GM19452 (cell line): ENCODE measurements at regions not wholly inside any gene's neighbourhood (a gene's known extent, or its start where the extent isn't known, plus 50 kb on each side); places are given as distances from the start of the nearest gene placed in this dataset.
"Not testable (repeated sequence)": the region's sequence is repeated elsewhere in the genome, so short reads cannot be mapped to it uniquely, and the experiment has no call there.

Experiments
- ATAC-seq: cut with Tn5 transposase; IDR thresholded peaks from one replicate; pipeline ENCODE4 v1.9.1; 2021; ENCODE audit not compliant: unreplicated experiment

DNA sequence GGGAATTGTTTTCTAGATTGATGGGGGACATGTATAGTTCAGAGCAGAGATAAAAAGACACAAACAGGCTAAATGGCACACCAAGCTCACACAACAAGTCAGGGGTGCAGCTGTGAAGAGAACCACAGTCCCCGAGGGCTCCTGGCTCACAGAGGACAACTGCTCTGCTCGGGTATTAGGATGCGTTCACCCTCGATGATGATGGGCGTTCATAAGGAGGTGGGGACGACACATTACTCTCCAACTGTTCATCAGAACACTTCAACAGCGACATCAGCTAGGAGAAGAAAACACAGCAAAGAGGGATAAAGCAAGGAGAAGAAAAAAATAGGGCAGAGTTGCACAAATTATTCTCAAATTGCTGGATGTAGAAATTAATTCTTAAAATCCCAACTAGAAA, 174.8 kb upstream of the RREB1 start:
- no peak for ATAC-seq

DNA sequence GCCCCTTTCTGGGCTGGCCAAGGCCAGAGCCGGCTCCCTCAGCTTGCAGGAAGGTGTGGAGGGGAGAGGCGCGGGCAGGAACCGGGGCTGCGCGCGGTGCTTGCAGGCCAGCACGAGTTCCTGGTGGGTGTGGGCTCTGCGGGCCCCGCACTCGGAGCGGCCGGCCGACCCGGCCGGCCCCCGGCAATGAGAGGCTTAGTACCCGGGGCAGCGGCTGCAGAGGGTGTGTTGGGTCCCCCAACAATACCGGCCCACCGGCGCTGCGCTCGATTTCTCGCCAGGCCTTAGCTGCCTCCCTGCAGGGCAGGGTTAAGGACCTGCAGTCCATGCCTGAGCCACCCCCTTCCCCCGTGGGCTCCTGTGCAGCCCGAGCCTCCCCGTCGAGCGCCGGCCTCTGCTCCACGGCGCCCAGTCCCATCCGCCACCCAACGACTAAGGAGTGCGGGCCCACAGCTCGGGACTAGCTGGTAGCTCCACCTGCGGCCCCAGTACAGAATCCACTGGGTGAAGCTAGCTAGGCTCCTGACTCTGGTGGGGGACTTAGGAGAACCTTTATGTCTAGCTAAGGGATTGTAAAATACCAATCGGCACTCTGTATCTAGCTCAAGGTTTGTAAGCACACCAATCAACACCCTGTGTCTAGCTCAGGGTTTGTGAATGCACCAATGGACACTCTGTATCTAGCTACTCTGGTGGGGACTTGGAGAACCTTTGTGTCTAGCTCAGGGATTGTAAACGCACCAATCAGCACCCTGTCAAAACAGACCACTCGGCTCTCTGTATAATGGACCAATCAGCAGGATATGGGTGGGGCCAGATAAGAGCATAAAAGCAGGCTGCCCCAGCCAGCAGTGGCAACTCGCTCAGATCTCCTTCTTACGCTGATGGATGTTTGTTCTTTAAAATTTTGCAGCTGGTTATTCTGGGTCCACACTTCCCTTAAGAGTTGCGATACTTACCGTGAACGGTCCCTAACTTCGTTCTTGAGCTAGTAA, 167.4 kb upstream of the RREB1 start:
- no peak for ATAC-seq

DNA sequence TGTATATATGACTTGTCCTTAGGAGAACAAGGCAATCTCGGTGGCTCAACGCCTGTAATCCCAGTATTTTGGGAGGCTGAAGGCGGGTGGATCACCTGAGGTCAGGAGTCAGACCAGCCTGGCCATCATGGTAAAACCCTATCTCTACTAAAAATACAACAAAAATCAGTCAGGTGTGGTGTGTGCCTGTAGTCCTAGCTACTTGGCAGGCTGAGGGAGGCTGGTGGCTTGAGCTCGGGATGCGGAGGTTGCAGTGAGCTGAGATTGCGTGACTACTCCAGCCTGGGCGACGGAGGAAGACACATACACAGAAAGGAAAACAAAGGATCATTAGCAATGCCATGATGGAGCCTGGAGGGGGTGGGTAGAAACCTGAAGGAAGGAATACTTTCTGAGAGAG, 166.6 kb upstream of the RREB1 start:
- ATAC-seq = no peak

DNA sequence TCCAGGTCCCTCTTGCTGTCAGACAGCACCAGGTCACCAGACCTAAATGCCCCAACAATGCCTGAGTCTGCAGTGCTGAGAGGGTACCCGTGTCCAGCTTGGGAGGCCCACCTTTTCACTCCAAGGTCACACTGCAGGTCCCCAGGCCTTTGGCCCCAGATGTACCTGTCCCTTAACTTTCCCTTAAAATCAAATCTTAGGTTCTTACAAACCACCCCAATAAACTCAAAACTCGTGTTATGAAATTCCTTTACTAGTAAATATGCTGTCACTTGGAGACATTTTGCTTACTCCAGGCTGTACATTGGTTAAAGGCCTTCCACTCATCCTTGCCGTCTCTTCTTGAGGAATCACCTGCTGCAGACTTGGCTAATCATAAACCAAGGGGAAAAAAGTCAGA, 165.7 kb upstream of the RREB1 start:
- no peak for ATAC-seq

DNA sequence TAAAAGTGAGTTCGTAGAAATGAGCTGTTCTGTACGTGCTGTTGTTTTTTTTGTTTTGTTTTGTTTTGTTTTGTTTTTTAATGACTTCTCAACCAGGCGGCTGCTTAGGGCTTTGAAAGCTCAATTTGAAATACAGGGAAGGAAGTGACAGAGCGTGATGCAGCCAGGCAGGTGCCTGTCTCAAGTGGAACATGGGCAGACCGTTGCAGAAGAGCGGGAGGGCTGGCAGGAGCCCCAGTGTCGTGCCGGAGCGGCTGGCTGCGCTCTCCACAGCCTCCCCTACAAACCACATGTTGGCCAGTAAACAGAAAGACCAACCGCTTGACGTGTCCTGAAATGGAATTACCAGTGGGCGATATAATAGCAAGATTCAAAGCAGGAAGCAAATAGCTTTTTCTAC, 164.9 kb upstream of the RREB1 start:
- ATAC-seq = peak; percentile 61

DNA sequence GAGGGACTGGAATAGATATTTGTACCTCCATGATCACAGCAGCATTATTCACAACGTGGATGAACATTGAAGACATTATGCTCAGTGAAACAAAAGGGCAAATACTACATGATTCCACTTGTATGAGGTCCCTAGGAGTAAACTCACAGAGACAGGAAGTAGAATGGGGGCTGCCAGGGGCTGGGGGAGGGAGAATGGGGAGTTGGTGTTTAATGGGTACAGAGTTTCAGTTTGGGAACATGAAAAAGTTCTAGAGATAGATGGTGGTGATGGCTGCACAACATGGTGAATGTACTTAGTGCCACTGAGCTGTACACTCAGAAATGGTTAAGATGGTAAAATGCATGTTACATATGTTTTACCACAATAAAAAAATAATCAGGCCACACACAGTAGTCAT, 164.3 kb upstream of the RREB1 start:
- ATAC-seq = no peak

DNA sequence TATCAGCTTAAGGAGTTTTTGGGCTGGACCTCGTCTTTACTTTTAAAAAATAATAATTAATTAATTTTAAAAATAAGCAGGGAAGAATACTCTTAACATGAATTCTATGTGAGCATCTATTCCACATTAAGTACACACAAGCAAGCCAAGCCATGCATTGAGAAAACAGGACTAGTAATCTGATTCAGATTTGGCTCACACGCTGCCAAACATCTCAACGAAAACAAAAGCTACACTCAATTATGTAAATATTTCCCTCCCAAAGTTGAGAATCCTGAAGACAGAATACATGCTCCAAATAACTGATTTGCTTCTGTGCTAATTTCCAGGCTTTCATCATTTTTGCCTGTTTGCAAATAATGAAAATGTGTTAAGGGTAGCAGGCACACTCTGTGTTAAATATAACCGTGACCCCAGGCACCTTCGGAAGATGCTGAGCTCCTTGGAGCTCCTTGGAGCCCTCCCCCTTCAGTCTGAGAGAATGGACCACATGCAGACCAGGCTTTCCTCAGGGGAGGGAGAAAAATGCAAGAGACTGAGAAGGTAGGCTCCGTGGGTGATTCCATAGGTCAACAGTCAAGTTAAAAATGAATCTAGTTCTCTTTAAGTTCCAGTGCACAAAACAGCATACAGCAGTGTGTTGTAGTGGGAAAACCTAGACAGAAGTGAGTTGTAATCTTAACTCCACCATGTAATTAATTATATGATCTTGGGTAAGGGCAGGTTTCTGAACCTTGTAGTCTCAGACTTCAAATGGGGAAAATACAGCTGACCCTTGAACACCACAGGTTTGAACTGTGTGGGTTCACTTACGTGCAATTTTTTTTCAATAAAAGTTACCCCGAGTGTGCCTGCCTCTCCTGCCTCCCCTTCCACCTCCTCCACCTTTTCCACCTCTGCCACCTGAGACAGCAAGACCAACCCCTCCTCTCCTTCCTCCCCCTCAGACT, 161.3 kb upstream of the RREB1 start:
- no peak for ATAC-seq

DNA sequence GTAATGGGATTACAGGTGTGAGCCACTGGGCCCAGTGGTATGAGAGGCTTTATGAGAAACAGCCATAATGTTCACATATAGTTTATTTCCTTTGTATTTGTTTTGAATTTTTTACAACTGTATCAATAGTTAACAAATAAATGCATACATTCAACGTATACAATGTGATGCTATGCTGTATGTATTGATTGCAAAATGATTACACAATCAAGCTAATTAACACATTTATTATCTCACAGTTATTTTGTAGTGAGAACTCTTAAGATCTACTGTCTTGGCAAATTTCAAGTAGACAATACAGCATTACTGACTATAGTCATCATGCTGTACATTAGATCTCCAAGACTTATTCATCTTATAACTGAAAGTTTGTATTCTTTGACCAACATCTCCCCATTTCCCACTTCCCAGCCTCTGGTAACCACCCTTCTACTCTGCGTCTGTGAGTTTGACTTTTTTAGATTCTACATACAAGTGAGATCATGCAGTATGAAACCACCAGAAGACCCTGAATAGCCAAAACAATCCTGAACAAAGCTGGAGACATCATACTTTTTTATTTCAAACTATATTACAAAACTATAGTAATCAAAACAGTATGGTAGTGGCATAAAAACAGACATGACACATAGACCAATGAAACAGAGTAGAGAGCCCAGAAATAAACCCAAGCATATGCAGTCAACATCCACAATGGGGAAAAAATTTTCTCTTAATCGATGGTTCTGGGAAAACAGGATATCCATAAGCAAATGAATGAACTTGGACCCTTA, 157.2 kb upstream of the RREB1 start:
- ATAC-seq = no peak

DNA sequence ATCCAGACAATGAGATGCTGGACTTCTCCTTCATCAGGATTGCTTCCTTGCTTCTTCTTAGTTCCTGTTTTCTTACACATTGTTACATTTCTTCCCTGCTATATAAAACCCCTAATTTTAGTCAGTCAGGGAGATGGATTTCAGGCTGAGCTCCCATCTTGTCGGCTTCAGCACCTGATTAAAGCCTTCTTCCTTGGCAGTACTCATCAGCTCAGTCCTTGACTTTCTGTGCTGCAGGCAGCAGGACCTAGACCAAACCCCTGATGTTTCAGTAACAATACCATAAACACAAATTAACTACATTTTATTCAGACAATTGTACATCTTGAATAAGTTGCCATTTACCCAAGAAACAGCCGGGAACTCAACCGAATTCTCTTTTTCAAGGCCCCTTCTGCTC, 156.4 kb upstream of the RREB1 start:
- ATAC-seq = no peak

DNA sequence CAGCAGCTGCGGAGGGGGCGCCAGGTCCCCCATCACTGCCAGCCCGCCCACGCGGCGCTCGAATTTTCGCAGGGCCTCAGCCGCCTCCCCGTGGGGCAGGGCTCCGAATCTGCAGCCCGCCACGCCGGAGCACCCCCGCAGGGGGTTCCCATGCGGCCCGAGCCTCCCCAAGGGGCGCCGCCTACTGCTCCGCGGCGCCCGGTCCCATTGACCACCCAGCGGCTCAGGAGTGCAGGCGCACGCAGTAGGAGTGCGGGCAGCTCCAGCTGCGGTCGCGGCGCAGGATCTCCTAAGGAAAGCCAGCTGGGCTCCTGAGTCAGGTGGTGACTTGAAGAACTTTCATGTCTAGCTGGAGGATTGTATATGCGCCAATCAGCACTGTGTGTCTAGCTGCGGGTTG, 155.3 kb upstream of the RREB1 start:
- ATAC-seq = no peak

DNA sequence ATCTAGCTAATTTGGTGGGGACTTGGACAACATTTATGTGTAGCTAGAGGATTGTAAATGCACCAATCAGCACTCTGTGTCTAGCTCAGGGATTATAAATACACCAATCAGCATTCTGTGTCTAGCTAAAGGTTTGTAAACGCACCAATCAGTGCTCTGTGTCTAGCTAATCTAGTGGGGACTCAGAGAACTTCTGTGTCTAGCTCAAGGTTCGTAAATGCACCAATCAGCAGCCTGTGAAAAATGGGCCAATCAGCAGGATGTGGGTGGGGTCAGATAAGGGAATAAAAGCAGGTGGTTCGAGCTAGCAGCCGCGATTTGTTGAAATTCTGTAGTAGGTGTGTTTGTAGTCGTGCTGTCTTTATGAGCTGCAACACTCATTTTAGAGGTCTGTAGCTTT, 154.8 kb upstream of the RREB1 start:
- not testable (repeated sequence) for ATAC-seq

DNA sequence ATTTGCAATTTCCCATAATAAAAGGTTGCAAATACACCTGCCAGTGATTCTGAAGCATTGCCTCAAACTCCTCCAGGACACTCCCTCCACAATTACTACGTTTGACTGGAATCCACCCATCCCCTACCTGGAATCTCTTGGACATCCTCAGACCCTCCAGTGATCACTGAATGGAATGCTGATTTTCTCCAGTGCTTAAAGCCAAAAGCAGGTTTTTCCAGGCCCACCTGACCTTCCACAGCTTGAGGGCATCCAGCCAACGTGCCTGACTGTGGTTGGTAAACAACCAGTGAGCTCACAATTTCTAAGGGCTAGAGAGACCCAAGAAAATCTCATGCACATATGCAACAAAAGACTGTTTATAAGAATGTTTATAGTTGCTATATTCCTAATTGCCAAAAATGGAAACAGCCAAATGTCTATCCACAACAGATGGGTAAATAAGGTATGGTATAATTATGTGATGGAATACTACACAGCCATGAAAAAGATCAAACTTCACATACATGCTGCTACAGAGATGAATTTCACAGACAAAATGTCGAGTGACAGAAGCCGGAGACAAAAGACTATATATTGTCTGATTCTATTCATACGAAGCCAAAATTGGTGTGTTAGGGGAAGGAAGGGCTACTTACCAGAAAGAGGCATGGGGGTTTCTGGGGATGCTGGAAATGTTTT, 147.1 kb upstream of the RREB1 start:
- no peak for ATAC-seq

DNA sequence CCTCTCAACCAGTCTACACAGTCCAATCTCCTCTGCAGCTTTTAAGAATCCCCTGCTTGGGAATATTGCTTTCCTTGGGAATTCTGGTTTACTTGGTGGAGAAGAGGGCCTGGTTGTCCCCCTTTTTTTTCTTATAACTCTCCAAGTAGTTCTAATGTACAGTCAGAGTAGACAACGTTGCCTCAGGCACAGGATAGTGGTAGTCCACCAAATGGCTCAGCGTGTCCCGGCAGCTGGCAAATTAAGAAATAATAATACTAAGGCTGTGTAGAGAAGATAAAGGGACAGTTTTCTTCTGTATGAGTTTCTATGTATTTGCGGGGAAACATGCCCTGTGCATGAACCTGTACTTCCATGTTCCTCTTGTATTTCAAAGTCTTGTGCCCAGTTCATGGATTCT, 145.7 kb upstream of the RREB1 start:
- no peak for ATAC-seq

DNA sequence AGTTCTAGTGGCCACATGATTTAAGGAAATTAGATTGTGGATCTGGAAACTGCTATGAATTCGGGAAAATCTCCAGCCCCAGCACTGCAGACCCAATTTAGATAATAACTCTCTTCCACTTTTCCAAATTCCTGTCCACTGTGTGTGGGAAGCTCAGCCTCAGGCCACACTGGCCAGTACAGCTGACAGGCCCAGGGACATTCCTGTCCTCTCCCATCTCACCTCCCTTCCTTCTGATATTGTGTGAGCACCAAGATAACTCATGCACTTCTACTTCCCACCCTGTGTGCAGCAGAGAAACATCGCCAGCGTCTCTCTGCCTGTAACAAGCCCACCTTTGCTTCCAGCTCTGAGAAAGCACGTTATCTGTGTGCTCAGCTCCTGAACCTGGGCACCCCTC, 145.1 kb upstream of the RREB1 start:
- no peak for ATAC-seq

DNA sequence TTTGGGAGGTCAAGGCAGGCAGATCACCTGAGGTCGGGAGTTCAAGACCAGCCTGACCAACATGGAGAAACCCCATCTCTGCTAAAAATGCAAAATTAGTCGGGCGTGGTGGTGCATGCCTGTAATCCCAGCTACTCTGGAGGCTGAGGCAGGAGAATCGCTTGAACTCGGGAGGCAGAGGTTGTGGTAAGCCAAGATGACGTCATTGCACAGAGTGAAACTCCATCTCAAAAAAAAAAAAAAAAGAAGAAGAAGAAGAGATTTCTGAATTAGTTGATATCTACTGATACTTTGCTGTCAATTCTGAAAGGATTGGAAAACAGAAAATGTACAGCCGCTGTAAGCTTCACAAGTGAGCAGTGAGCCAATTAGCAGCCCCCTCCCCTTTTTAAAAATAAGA, 144.4 kb upstream of the RREB1 start:
- not testable (repeated sequence) for ATAC-seq

DNA sequence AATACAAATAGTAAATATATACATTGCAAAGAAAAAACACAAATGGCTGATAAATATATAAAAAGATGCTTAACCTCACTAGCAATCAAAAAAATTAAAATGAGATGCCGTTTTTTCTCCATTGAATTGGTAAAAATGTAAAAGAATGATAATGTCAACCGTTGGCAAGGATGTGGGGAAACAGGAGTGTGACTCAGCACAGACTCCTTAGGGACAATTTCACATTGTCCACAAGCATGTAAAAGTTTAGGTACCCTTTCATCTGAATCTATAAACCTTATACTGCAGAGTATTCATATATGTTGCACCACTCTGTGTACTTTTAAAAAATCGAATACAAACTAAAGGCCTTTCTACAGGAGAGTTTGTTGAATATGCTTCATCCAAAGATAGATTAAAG, 143.1 kb upstream of the RREB1 start:
- ATAC-seq = no peak

DNA sequence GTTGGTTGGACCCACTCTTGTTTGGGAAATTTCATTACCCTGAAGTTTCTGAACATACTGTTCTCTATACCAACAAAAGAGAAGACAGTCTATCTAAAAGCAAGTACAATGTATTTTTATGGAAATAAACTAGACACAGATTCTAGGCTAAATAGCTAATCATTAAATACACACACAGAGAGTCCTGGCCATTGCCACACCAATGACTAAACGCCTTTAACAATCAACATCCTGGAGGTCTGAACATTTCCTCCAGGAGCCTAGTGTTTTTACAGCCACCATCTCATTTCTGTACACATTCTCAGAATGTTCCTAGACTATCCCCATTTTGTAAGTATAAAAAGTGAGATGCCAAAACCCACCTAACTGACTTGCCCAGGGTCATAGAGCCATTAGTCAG, 141.6 kb upstream of the RREB1 start:
- ATAC-seq = no peak

DNA sequence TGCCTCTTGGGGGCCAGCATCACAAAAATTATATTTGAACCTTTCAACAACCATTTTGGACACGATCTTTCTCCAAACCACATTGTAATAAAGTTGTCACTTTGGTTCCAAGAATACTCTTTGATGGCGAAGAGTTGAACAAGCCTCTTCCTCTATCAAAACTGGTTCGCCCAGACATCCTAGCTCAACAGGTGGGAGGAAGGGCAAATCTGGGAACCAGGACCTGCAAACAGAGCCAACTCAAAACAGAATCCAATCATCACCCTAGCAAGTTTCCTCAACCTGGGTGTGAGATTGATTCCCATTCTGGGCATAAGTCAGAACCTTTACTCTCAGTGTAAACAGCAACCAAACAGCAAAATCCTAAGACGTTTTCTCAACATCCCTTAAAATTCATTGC, 141.2 kb upstream of the RREB1 start:
- ATAC-seq = no peak

DNA sequence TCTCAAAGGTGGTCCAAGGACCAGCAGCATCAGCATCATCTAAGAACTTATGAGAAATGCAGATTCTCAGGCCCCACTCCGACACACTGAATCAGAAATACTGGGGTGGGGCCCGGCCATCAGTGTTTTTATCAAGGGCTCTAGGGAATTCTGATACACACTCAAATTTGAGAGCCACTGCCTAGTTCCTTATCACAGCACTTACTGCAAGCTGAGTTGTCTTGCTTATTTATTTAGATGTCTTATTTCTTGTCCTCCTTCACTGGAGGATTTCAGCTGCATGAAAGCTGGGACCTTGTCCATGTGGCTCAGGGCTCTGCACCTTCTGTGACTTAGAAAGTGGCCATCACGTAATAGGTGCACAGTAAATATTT, 139.4 kb upstream of the RREB1 start:
- no peak for ATAC-seq

DNA sequence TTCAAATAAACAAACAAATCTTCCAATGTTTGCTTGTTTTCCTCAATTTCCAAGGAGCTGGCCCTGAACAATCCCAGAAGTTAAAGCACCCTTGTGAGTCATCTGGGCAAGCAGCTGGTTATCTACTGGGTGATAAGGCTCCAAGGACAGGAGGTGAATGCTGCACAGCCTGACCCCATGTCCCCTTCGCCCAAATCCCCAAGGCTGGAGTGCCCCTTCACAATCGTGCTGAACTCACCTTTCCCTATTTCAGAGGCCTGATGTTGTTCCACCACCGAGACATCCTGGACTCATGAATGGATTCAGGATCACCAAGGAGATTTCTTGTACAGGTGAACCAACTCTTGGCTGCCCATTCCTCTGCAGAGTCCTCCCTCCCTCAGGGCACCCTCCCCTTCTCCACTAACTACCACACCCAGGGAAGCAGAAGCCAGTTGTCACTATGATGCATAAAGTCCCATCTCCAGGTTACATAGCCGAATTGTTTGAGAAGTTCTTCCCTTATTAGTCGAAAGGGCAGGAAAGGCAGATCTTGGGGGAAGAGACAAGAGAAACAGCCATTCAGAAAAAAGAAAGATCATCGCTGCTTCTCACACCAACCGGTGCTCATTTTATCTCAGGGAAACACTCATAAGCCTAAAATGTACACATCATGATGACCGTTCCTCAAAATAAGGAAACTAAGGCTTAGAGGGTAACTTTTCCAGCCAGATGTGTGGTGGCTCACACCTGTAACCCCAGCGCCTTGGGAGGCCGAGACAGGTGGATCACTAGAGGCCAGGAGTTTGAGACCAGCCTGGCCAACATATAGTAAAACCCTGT, 138.8 kb upstream of the RREB1 start:
- ATAC-seq = no peak
